Cardiac muscle cell (in vitro differentiated cells and primary cell): ENCODE measurements at regions not wholly inside any gene's neighbourhood (a gene's known extent, or its start where the extent isn't known, plus 50 kb on each side); places are given as distances from the start of the nearest gene placed in this dataset.
"Not testable (repeated sequence)": the region's sequence is repeated elsewhere in the genome, so short reads cannot be mapped to it uniquely, and the experiment has no call there.

Source experiments
- DNase-seq, 2 donors: peaks; one replicate each; pipeline versions ENCODE4 v3.0.0 to v3.0.0-alpha.2; 2010 to 2017; ENCODE audit warnings: low read depth in 1 of 2, low spot score in 1 of 2
- H3K27ac ChIP-seq: fragments of 200-600 bp; sonication (generic); 2 replicates; pipeline ENCODE4 v1.5.1; 2016
- H3K27me3 ChIP-seq: fragments of 200-600 bp; sonication (generic); 2 replicates; pipeline ENCODE4 v1.6.0; 2016; ENCODE audit warnings: control low read depth
- H3K36me3 ChIP-seq: fragments of 200-600 bp; sonication (generic); 2 replicates; pipeline ENCODE4 v1.5.1; 2016; ENCODE audit warnings: control low read depth
- H3K4me1 ChIP-seq: fragments of 200-600 bp; sonication (generic); 2 replicates; pipeline ENCODE4 v1.8.1; 2017; ENCODE audit warnings: low read depth, mild to moderate bottlenecking, mixed run types
- H3K4me3 ChIP-seq: fragments of 200-600 bp; sonication (generic); 2 replicates; pipeline ENCODE4 v1.5.1; 2016; ENCODE audit warnings: mild to moderate bottlenecking
- H3K9me3 ChIP-seq: fragments of 200-600 bp; sonication (generic); 2 replicates; pipeline ENCODE4 v1.5.1; 2017; ENCODE audit warnings: low read depth, mild to moderate bottlenecking, control low read depth
- TF ChIP-seq, protein P1 (sequence below): IDR thresholded peaks from 2 replicates; pipeline ENCODE4 v1.5.1; 2012; ENCODE audit warnings: low read depth, mild to moderate bottlenecking, low read length

DNA sequence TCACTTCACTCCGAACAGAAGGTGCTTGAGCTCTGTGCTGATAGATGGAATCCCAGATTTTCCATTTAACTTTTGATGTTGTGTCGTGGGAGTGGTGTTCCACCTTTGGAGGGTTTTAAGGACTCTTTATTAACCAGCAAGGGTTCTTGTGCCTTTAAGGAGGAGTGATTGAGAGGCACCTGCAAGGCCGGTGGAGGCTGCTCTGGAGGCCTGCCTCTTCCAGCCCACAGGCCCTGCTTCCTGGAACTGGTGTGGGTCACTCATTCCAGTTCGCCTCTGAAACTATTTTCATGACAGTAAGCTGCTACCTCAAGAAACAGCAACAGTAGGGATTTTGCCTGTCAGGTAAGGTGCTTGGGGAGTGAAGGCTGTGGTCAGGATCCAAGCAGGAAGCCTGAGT is 58.8 kb upstream of the APCDD1L start:
- H3K4me1 ChIP-seq: peaks cover 9% of the 10 kb centered on the region
- no peak overlapping the region for H3K27ac ChIP-seq
- TF ChIP-seq, protein P1, sequence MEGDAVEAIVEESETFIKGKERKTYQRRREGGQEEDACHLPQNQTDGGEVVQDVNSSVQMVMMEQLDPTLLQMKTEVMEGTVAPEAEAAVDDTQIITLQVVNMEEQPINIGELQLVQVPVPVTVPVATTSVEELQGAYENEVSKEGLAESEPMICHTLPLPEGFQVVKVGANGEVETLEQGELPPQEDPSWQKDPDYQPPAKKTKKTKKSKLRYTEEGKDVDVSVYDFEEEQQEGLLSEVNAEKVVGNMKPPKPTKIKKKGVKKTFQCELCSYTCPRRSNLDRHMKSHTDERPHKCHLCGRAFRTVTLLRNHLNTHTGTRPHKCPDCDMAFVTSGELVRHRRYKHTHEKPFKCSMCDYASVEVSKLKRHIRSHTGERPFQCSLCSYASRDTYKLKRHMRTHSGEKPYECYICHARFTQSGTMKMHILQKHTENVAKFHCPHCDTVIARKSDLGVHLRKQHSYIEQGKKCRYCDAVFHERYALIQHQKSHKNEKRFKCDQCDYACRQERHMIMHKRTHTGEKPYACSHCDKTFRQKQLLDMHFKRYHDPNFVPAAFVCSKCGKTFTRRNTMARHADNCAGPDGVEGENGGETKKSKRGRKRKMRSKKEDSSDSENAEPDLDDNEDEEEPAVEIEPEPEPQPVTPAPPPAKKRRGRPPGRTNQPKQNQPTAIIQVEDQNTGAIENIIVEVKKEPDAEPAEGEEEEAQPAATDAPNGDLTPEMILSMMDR: no peak
- no peak overlapping the region for H3K4me3 ChIP-seq
- no peaks in the 10 kb centered on the region for H3K9me3 ChIP-seq
- no peaks in the 10 kb centered on the region for H3K36me3 ChIP-seq
- no peaks in the 10 kb centered on the region for H3K27me3 ChIP-seq
- no peak for DNase-seq

DNA sequence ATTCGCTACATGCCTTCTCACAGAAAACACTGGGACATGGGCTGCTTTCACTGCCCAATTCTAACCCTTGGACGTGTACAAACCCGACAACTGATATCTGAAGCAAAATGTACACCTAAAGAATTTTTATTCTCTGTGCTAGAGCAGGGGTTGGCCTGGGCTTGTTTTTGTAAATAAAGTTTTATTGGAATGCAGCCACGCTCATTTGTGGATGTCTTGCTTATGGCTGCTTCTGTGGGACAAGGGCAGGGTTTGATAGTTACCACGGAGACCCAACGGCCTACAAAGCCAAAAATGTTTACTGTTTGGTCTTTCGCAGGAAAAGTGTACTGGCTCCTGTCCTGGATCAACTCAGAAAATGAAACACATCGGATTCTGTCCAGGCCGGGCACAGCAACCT is 58.1 kb upstream of the APCDD1L start:
- H3K4me1 ChIP-seq: peaks cover 9% of the 10 kb centered on the region
- TF ChIP-seq, protein P1: no peak
- no peaks in the 10 kb centered on the region for H3K27me3 ChIP-seq
- no peaks in the 10 kb centered on the region for H3K9me3 ChIP-seq
- DNase-seq: no peak
- no peak overlapping the region for H3K4me3 ChIP-seq
- H3K36me3 ChIP-seq: no peaks in the 10 kb centered on the region
- H3K27ac ChIP-seq: no peak overlapping the region

DNA sequence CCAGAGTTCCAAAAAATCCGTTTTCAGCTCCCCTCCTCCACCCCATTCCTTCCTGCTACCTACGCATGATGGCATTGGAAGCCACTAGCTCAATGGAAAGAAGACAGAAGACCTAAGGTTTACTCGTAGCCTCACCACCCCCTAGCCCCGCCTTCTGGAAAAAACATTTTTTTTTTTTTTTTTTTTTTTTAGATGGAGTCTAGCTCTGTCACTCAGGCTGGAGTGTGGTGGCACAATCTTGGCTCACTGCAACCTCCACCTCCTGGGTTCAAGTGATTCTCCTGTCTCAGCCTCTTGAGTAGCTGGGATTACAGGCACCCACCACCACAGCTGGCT is 57.2 kb upstream of the APCDD1L start:
- H3K9me3 ChIP-seq, DNase-seq, H3K36me3 ChIP-seq, H3K4me1 ChIP-seq, H3K27ac ChIP-seq, H3K27me3 ChIP-seq, H3K4me3 ChIP-seq: not testable (repeated sequence)

DNA sequence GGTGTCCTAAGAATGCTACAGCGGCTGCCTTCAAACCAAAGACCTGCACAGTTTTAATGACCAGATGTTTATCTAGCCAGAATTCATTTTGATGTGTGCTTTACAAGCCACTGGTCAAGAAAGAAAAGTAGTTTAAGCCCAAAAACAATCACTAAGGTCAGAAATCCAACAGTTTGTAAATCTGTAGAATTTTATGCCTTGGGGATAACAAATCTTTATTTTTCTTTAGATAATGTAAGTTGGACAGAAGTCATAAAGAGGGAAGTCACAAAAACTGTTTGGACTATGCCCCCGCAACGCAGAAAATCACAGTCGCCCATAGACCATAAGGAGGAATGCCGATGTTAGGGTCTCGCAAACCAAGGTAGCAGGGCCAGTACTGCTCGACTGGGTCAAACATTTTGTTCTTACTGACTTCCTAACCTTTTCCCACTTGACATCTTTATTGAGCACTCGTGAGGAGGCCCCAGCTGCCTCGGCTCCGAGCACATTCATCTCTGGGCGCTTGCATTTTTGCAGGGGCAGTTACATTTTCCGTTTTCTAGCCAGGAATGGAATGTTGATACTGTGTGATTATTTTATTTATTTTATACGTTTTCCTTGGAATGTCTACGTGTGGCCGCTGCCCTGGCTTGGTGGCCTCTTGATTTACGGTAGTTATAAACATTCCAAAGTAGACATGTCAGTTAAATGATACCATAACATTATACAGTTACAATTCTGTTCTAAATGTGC is 56.7 kb upstream of the APCDD1L start:
- DNase-seq: peak in 1 of 2 donors; percentile 39
- H3K36me3 ChIP-seq: no peaks in the 10 kb centered on the region
- no peaks in the 10 kb centered on the region for H3K9me3 ChIP-seq
- TF ChIP-seq, protein P1: no peak
- H3K4me3 ChIP-seq: no peak overlapping the region
- no peaks in the 10 kb centered on the region for H3K27me3 ChIP-seq
- H3K27ac ChIP-seq: no peak overlapping the region
- H3K4me1 ChIP-seq: peaks cover 9% of the 10 kb centered on the region

DNA sequence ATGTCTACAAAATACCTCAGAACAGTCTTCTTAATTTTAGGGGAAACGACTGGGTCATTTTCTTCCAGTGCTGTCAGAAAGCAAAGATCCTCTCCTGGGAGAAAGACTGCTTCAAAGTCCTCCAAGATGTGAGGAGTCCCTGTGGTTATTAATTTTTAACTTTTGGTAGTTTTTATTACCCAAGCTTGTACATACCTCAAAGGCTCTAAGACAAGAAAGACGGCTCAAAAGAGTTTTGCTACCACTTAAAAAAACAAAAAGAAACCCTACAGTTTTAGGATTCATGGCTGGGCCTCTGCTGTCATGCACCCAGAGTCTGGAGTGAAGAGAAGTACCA is 56.1 kb upstream of the APCDD1L start:
- Histone ChIP-seq H3K27ac (no peak overlapping the region), H3K36me3 (no peaks in the 10 kb centered on the region), H3K9me3 (no peaks in the 10 kb centered on the region), H3K27me3 (no peaks in the 10 kb centered on the region), H3K4me1 (peaks cover 9% of the 10 kb centered on the region), H3K4me3 (no peak overlapping the region)
- peak in 1 of 2 donors; percentile 18 for DNase-seq
- TF ChIP-seq, protein P1: no peak

DNA sequence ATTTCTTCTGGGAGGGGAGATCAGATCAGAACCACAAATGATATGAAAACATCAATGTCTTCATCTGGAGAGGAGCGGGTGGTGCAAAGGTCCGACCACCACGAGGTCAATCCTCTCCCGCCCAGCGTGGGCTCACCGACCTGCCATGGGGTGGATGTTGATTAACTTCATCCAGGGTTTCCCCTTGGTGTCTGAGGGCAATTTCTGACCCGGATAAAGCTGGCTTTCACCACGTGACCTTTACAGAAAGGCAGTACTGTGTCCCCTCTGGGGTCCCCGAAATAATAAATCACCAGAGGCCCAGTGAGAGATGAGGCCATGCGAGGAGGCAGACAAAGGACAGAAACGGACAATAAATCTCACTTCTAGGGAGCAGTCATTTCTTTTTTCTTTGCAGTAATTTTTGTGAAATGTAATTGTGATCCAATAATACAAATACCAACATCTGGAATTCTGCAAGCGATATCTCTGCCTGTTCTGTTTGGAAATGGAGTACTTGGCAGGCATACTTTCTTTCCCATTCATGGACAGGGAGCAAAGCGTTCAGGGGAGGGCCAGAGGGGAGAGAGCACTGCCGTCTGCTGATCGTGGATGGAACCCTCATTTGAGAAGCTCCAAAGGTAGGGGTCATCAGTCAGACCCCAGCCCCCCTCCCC is 55.1 kb upstream of the APCDD1L start:
- Histone ChIP-seq H3K27me3 (no peaks in the 10 kb centered on the region), H3K27ac (no peak overlapping the region), H3K9me3 (no peaks in the 10 kb centered on the region), H3K4me1 (peaks cover 9% of the 10 kb centered on the region), H3K36me3 (no peaks in the 10 kb centered on the region), H3K4me3 (no peak overlapping the region)
- DNase-seq: peak in 1 of 2 donors; percentile 58
- TF ChIP-seq, protein P1: no peak
